HG02763 (cell line): ENCODE measurements at regions not wholly inside any gene's neighbourhood (a gene's known extent, or its start where the extent isn't known, plus 50 kb on each side); places are given as distances from the start of the nearest gene placed in this dataset.
"Not testable (repeated sequence)": the region's sequence is repeated elsewhere in the genome, so short reads cannot be mapped to it uniquely, and the experiment has no call there.

ENCODE experiments used
- ATAC-seq: cut with Tn5 transposase; IDR thresholded peaks from one replicate; pipeline ENCODE4 v1.9.1; 2021; ENCODE audit warnings: mild to moderate bottlenecking, moderate library complexity; ENCODE audit not compliant: unreplicated experiment

DNA sequence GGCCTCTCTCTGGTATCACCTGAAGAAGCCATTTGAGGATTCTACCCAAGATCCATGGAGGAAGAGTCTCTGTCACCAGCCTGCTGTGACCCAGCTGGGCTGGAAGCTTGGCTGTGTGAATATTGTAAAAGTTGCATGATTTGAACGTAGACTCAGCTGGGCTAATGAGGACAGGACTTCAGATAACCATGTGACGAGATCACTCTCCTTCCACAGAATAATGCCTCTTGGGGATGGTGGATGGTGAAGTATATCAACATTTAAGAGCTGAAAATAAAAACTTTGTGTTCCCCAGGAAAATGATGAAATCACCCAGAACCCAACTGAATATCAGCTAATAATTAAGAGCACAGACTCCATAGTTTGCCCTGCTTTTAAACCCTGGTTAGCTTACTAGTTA is 427.9 kb downstream of the CD83 start:
- ATAC-seq: no peak

DNA sequence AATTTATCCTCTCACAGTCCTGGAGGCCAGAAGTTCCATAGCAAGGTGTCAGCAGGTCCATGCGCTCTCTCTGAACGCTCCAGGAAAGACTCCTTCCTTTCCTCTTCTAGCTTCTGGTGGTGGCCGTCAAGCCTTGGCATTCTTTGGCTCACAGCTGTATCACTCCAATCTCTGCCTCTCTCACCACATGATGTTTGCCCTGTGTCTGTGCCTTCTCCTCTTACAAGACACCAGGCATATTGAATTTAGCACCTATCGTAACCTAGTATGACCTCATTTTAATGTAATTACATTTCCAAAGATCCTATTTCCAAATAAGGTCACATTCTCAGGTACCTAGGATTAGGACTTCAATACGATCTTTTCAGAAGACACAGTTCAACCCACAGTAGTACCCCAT is 428.5 kb downstream of the CD83 start:
- ATAC-seq: no peak

DNA sequence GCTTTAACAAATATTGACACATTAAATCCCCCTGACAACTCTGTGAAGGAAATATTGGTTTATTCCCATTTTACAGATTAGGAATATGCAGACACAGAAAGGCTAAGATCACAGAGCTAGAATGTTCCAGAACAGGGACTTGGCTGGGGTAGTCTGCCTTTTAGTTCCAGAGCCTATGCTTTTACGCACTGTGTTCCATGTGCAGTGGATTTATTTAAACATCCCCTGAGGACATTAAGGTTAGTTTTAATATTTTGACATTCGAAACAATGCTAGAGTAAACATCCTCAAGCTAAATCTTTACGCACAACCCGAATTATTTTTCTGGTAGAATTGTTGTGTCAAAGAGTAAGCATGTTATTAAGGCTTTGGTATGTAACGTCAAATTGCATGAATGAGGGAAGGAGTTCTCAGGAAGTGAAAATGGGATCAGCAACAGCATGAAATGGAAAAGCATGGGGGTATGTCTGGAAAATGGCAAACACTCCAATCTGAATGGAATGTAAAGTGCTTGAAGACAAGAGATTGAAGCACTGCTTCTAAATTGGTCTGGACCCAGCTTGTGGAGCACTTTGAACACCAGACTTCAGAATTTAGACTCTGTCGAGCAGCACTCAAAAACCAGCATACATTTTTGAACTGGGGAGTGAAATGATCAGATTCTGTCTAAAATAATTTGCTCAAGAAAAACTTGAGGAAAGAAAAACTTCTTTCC is 429.9 kb downstream of the CD83 start:
- no peak for ATAC-seq

DNA sequence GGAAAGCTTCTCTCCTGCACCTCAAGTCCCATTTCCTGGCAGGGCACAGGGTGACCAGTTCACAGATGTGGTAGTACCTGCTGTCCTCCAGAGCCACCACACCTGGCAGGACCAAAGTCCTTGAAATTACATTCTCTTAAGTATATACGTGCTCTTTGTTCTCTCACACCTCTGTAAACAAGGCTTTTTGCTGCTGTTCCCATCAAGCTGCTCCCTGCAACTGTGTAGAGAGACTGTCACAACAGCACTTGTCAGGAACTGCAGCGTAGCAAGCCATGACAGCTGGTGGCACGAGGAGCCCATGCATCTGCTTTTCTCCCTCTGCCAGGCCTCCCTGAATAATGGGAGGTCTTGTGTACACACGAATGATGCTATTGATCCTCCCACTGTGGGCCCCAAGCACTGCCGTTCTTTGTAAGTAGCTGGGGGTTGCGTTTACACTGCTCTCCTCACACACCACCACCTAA is 431.8 kb downstream of the CD83 start:
- no peak for ATAC-seq

DNA sequence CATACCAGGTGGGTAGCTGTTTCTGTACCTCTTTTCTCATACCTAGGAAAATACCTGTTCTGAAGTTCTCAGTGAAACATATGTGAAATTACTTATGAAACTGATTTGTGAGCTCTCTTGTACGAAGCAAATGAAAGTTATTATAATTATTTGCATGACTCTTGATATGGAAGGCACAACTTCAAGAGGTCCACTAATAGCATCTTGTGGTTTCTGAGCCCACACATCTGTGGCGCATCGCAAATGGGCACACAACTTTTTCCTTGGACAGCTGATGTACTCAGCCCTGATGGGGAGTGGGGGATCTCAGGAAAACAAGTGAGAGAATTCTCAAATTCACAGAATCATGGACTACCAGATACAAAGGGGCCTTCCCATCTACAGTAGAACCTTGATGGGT is 432.3 kb downstream of the CD83 start:
- ATAC-seq: no peak

DNA sequence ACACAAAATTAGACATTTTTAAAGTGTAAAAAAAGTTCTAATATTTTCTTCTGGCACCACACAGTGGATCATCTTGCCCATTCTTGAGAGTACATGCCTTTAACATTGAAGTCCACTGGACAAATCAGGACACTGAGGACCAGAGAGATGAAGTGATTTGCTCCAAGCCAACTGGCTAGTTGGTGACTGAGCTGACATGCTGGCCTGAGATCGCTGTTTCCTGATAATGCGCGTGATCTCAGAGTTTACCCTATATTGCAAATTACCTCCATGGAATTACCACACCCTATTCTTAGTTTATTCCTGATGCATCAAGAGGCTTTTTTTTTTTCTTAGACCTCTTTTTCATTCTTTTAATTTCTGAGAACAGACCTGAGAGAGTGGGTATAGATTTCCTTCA is 432.8 kb downstream of the CD83 start:
- no peak for ATAC-seq

DNA sequence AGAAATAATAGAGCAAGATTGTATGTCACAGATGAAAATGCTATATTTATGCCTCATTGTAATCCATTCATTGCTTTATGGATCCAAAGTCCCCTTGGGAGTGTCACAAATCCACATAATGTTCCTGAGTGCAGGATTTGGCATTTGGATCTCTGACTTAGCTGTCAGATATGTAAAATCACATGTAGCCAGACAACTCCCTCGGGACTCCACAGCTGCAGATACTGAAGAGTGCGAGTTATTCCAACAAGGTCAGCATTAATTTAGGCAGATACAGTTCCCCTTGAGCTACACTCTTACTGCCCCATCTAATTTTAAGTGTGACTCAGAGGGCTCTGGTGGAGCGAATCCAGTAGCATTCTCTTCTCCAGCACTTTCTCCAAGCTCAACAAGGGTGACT is 433.2 kb downstream of the CD83 start:
- ATAC-seq: no peak

DNA sequence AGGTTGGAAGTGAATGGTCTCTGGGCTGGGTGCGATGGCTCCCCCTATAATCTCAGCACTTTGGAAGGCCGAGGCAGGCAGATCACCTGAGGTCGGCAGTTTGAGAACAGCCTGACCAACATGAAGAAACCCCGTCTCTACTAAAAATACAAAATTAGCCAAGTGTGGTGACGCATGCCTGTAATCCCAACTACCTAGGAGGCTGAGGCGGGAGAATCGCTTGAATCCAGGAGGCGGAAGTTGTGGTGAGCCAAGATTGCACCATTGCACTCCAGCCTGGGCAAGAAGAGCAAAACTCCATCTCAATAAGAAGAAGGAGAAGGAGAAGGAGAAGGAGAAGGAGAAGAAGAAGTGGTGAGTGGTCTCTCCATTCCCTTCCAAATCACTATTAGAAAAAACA is 434.0 kb downstream of the CD83 start:
- ATAC-seq: not testable (repeated sequence)

DNA sequence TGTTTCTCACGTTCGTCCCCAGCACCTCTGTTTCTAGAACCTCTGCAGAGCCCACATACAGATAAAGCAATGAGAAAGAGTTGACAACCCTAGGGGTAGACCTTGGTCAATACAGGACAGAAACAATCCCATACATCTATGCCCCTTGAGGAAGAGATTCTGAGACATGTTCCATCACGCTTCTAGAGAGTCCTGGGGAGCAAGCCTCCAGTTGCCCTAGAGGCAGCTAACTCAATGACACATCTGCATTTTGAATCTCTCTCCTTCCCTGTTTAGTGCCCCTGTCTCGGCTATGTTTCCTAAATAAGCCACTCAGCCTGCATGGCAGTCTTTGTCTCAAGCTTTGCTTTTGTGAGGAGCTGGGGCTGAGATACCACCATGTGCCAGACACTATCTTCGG is 435.3 kb downstream of the CD83 start:
- no peak for ATAC-seq

DNA sequence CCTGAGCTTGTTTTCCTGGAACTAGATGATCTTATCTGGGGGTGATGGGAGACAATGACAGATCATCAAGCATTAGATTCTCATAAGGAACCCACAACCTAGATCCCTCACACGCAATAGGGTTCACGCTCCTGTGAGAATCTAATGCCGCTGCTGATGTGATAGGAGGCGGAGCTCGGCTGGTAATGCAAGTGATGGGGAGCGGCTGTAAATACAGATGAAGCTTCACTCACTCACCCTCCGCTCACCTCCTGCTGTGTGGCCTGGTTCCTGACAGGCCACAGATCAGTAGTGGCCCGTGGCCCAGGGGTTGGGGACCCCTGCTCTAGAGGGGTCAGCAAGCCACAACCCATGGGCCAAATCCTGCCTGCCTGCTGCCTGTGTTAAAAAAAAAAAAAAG is 435.9 kb downstream of the CD83 start:
- no peak for ATAC-seq

DNA sequence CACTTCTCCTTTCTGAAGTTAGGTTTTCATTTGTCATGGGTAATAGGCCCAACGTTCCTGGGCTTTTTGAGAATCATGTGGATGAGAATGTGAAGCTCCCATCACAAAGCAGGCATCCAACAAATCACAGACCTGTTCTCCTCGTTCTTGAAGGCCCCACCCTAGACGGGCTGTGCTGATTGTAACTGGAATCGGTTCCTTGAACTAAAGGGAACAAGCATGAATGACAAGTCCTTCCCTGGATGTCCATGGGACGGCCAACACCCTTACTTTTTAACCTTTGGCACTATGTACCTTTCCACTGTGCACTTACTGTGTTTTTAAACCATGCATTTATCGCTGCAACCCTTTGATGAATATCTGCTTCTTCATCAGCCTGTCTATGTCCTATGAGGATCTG is 438.2 kb downstream of the CD83 start:
- ATAC-seq: no peak

DNA sequence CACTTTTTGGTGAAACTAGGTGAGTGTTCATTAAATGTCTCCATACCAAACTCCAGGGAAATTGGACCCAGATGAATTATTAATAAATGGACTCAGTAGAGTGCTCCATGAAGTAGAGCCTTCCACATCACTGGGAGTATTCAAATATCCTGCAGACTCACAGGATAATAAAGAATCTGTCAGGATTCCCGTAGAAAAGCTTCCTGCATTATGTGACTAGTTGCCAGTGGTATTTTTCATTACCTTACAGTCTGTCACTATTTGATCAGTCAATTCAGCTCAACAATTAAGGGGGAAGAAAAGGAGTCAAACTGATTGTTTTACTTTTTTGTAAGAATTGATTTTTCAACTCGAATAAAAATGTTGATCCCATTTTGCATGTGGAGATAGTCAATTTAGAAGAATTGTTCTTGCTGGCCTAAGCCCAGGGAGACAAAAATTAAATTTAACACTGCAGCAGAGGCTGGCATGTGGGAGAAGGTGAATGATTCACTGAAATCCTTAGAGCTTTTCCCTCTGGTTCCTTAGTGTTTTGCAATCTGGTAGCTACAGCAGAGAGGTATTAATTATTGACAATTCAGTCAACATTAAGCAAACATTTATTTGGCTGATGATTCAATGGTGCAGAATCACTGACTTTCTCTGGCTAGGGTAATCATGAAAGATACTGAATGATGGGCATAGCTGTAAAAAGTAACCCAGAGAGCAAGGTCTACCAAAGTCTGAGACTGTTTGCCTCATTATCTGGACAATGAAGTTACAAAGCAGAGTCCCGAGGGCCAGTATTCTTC is 442.4 kb downstream of the CD83 start:
- ATAC-seq: no peak

DNA sequence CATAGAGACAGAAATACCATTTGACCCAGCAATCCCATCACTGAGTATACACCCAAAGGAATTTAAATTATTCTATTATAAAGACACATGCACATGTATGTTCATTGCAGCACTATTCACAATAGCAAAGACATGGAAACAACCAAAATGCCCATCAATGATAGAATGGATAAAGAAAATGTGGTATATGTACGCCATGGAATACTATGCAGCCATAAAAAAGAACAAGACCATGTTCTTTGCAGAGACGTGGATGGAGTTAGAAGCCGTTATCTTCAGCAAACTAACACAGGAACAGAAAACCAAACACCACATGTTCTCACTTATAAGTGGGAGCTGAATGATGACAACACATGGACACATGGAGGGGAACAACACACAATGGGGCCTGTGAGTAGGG is 444.0 kb downstream of the CD83 start:
- not testable (repeated sequence) for ATAC-seq

DNA sequence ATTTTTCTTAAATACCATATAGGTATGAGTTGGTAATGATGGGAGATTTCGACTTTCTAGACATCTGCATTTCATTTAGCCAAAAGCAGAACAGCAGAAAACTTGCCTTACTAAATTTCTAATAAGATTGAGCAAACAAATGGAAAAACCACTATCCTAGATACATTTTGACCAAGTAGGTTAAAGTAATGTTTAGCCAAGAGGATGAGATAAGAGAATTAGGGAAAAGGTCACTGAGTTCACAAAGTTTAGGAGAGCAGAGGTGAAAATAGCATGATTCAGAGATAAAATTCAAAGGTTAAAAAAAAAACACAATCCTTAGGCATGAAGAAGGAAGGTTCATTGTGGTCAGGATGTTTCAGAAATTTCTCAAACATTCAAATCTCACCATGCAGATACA is 450.3 kb downstream of the CD83 start:
- ATAC-seq: no peak

DNA sequence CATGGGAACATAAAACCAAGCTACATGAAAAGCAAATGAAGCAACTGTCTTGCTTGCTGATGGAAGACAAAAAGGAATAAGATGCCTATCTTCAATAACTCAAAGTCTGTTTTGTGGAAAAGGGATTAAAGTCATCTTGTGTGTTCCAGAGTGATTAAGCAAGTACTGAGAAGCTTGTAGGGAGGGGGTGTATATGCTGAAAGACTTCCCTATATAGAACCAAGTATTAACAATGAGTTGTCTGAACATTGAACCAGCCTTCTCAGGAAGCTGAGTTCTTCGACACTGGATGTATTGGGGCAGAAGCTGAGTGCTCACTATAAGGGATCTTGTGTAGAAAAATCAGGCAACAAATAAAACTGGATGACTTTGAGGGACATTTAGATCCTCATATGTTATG is 451.8 kb downstream of the CD83 start:
- ATAC-seq: no peak

DNA sequence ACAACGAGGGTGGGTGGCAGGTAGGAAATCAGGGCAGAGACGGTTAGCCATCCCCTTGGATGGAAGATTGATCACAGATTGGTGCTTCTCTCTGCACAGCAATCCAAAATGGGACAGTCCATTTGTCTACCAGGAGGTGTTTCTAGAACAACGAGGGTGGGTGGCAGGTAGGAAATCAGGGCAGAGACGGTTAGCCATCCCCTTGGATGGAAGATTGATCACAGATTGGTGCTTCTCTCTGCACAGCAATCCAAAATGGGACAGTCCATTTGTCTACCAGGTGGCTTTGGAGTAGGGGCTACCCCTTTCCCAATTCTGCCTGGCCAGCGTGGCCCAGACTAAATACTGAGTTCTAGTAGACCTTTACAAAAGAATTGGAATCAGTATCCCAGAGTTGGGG is 452.3 kb downstream of the CD83 start:
- ATAC-seq: not testable (repeated sequence)

DNA sequence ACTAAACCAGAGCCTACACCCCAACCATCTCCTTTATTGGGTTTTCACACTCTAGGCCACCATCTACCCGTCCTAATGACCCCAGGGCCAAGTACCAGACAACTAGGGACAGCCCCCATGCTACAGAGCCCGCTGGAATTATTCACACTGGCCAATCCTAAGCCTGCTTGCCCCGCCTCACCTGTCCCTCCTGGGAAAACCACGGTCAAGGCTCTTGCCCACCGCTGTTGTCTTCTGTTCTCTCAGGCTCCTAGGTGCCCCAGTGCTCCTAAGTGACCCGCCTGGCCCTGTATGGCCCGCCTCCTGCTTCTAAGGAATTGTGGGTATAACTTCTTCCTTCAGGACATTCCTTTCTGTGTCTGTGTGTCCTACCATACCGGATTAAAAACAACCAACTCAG is 453.4 kb downstream of the CD83 start:
- ATAC-seq: no peak

DNA sequence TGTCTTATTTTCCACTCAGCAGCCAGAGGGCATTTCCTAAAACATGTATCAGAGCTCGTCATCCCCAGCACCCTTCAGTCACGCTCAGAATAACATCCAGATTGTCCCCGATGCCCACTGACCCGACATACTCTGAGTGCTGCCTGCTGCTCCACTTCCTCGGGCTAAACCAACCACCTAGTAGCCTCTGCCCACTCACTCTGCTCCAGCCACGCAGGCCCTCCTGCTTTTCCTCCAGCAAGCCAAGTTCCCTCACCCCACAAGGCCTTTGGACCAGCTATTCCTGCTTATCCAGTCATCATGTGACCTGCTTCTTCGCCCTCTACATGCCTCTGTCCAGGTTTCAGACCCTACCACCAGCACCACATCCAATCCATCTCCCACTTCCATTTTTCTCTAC is 454.2 kb downstream of the CD83 start:
- no peak for ATAC-seq

DNA sequence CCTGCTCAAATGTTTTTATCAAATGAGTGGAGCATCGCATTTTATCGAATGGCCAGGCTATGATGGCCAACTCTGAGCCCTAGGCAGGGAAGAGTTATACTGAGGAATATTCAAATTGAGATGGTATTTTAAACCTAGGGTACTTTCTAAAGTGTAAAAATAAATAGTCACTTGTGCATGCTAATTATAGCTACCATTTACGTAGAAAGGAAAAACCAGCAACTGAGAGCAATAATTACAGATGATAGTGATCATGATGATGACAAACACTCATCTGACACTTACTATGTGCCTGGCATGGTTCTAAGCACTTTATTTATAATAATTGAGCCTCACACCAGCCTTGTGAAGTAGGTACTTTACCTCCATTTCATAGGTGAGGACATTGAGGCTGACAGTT is 455.7 kb downstream of the CD83 start:
- no peak for ATAC-seq

DNA sequence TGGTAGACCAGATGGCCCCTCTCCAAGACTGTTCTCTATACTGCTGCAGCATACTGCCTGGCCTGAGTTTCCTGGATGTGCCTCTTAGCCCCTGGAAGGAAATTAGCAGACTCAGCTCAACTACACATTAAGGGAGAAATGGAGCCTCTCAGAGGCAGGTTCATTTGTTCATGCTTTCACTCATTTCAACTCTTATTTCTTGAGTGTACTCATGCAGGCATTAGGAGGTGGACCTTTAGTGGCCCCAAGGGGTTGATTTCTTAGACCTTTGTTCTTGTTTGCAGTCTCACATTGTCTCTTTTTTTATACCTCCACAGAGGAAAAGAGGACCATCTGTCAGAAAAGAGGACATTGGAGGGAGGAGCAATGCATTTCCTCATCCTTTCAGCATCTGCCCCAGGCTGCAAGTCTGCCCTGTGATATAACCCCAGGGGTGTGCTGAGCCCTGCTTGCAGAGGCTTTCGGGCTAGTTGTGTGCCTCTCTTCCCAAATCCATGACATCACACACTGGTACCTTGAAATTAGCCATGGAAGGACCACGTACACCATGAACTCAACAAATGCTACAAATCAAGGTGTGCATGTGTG is 456.2 kb downstream of the CD83 start:
- ATAC-seq: no peak

DNA sequence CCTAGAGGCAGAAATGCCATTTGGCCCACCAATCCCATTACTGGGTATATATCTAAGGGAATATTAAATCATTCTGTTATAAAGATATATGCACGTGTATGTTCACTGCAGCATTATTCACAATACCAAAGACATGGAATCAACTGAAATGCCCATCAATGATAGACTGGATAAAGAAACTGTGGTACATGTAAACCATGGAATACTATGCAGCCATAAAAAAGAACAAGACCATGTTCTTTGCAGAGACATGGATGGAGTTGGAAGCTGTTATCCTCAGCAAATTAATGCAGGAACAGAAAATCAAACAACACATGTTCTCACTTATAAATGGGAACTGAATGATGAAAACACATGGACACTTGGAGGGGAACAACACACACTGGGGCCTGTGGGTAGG is 458.4 kb downstream of the CD83 start:
- no peak for ATAC-seq

DNA sequence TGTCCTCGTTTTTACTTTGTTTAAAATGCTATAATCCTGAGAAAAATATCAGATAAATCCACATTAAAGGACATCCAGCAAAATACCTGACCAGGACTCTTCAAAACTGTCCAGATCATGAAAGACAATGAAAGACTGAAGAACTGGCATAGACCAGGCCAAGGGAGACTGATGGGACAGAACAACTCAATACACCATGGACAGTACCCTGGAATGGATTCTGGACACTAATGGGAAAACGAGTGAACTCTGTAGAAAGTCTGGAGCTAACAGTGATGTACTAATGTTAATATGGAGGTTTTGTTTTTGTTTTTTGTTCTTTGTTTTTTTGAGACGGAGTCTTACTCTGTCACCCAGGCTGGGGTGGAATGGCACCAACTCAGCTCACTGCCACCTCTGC is 461.4 kb downstream of the CD83 start:
- no peak for ATAC-seq
